ENCODE measurements at regions not wholly inside any gene's neighbourhood (a gene's known extent, or its start where the extent isn't known, plus 50 kb on each side); places are given as distances from the start of the nearest gene placed in this dataset.

GRCh38 chr2:147487286-147487977, 357.4 kb upstream of the ACVR2A start:
- ChIA-PET POLR2A (ENCODE audit: low non-redundant PET) (no interaction called here), CTCF (no interaction called here)
- H3K27ac ChIP-seq: no peak overlapping the region
- TF ChIP-seq CTCF (conservative IDR thresholded peaks at IDR 0.05; ENCODE audit: low read depth): no peak
- no peak for DNase-seq (ENCODE audit: low spot score)

GRCh38 chr2:147485210-147485851, 359.5 kb upstream of the ACVR2A start:
- POLR2A ChIA-PET (ENCODE audit: low non-redundant PET): no interaction called here
- TF ChIP-seq CTCF (conservative IDR thresholded peaks at IDR 0.05; ENCODE audit: low read depth): no peak
- CTCF ChIA-PET: no interaction called here
- H3K27ac ChIP-seq: no peak overlapping the region
- no peak for DNase-seq (ENCODE audit: low spot score)

- ChIA-PET CTCF (interaction anchor here (0.6 kb wide), 1 partner anchor 253 kb away, joined by 10 read pairs; no protein-coding TSS in a partner anchor), POLR2A (ENCODE audit: low non-redundant PET) (no interaction called here)
- no peak for DNase-seq (ENCODE audit: low spot score)
- no peak for TF ChIP-seq CTCF (conservative IDR thresholded peaks at IDR 0.05; ENCODE audit: low read depth)
- H3K27ac ChIP-seq: no peak overlapping the region
Observed at GRCh38 chr2:147483911-147484310, 360.9 kb upstream of the ACVR2A start.

GRCh38 chr2:147482916-147483669, 361.7 kb upstream of the ACVR2A start:
- H3K27ac ChIP-seq: no peak overlapping the region
- no peak for DNase-seq (ENCODE audit: low spot score)
- ChIA-PET POLR2A (ENCODE audit: low non-redundant PET) (no interaction called here), CTCF (interaction anchor here (0.6 kb wide), 1 partner anchor 122 kb away, joined by 4 read pairs; no protein-coding TSS in a partner anchor)
- TF ChIP-seq CTCF (conservative IDR thresholded peaks at IDR 0.05; ENCODE audit: low read depth): no peak

GRCh38 chr2:147482111-147482895, 362.5 kb upstream of the ACVR2A start:
- no peak overlapping the region for H3K27ac ChIP-seq
- ChIA-PET CTCF (interaction anchor here (0.6 kb wide), 1 partner anchor 885 kb away, joined by 3 read pairs; no protein-coding TSS in a partner anchor), POLR2A (ENCODE audit: low non-redundant PET) (no interaction called here)
- TF ChIP-seq CTCF (conservative IDR thresholded peaks at IDR 0.05; ENCODE audit: low read depth): no peak
- DNase-seq (ENCODE audit: low spot score): no peak

- POLR2A ChIA-PET (ENCODE audit: low non-redundant PET): no interaction called here
- H3K27ac ChIP-seq: no peak overlapping the region
- no peak for DNase-seq (ENCODE audit: low spot score)
- CTCF ChIA-PET: no interaction called here
- no peak for TF ChIP-seq CTCF (conservative IDR thresholded peaks at IDR 0.05; ENCODE audit: low read depth)
Observed at GRCh38 chr2:147479358-147479757, 365.5 kb upstream of the ACVR2A start.
